ENCODE measurements at regions not wholly inside any gene's neighbourhood (a gene's known extent, or its start where the extent isn't known, plus 50 kb on each side); places are given as distances from the start of the nearest gene placed in this dataset.

DNA sequence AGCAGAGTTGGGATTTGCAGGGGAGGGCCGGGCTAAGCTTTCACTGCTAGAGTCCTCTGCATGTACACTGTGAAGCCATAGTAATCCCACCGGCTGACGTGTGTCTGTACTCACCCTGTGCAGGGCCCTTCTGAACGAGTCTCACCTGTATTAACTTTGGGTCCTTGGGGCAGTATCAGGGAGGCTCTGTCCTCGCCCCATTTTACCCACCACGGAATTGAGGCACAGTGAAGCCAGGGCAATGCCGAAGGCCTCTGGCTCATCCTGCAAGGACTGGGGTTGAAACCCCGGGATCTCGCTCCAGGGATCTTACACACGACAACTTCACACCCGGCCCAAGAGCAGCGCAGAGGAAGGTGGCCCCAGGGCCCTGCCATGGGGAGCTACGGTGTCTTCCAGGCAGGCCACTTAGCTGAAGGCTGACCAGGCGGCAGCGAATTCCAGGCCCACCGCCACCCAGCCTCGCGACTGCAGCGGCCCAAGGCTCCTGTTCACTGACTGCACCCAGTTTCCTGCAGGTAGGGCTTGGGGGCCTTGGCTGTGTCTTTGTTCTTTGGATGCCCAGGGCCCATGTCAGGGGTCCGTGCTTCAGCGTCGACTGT is 75.5 kb upstream of the ADRA2C start:
- TF ChIP-seq, protein P1, sequence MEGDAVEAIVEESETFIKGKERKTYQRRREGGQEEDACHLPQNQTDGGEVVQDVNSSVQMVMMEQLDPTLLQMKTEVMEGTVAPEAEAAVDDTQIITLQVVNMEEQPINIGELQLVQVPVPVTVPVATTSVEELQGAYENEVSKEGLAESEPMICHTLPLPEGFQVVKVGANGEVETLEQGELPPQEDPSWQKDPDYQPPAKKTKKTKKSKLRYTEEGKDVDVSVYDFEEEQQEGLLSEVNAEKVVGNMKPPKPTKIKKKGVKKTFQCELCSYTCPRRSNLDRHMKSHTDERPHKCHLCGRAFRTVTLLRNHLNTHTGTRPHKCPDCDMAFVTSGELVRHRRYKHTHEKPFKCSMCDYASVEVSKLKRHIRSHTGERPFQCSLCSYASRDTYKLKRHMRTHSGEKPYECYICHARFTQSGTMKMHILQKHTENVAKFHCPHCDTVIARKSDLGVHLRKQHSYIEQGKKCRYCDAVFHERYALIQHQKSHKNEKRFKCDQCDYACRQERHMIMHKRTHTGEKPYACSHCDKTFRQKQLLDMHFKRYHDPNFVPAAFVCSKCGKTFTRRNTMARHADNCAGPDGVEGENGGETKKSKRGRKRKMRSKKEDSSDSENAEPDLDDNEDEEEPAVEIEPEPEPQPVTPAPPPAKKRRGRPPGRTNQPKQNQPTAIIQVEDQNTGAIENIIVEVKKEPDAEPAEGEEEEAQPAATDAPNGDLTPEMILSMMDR (IDR thresholded peaks at IDR 0.05), result no peak
- TF ChIP-seq POLR2AphosphoS5 (IDR thresholded peaks at IDR 0.05), result no peak
- TF ChIP-seq EP300 (IDR thresholded peaks at IDR 0.05), result no peak

Measured in stomach (tissue), 4 donors.